ENCODE measurements at regions not wholly inside any gene's neighbourhood (a gene's known extent, or its start where the extent isn't known, plus 50 kb on each side); places are given as distances from the start of the nearest gene placed in this dataset.

DNA sequence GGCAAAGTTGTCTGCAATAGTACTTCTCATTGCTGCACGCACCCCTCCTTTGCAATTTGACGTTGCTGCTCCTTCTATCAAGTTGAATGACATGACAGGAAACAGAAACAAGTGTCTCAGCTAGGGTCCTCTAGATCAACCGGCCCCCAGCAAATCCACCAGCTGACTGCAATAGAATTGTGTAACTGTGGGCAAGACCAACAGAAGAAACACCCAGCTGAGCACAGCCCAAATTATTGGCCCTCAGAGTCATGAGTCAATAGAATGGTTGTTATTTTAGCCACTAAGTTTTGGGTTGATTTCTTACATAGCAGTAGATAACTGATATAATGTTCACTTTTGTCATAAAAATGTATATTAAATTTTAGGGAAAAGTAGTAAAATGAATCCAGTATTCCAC, 202.7 kb downstream of the MAFB start:
- no peak for DNase-seq

DNA sequence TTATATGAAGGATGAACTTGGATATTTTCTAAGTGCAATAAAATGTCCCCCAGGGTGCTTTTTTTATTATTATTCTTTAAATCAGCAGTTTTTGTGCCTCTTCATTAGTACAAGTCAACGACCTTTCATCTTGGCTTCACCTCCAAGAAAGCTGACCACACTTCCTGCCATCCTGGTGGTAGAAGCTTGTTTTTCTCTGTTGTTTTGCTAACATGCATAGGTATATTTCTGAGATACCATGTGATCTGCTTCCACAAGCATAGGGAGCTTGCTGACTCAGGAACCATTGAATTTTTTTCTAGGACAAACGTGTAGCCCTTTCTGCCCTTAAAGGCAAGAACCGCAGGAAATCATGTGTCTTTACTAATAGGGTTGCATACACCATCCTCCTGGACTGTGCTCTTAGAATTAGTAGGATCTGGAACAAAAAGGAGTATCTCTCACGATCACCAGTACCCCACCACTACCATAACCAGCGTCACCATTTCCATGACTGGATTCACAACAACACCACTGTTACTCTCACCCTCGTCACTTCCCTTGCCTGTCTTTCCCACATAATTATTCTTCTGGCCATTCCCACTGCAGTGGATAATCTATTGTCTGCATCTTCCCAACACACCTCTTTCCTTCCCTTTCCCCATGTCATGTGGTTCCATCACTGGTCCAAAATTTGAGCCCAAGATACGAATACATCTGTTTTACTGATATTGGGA, 207.1 kb downstream of the MAFB start:
- no peak for DNase-seq

GRCh38 chr20:40481337-40481736, 207.7 kb downstream of the MAFB start:
- no peak for DNase-seq

GRCh38 chr20:40477805-40478204, 211.2 kb downstream of the MAFB start:
- DNase-seq = no peak

DNA sequence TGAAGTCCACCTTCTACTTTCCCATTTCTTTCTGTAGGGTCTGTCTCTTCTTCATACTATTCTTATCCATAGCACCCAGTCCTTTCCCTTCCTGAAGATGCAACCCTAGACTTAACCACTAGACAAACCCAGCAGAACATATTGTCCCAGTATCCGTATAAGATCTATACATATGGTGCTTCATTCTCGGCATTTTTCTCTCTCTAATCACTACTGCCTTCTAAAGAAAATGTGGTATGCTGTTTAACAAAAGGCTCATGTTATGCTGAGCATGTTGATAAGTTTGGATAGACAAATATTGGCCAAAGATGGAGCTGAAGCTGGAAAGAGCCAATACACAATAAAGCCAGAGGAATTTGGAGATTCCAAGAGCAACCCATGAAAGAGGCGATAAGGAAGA, 212.6 kb downstream of the MAFB start:
- no peak for DNase-seq

DNA sequence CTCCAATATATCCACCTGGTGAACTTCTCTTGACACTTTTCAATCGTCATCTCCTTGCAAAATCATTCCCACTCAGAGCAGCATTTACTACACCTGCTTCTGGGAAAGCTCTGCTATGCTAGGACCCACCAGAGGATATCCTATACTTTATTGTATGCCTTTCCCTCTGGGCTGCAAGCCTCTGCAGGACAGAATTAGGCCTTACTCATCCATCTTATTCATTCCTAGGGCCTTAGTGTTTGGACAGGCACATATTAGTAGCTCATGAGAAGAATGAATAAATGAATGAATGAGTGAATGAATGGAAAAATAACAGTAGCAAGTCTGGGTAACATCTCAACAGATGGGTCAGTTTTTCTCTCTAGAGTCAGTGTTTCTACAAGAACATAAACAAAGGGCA, 216.1 kb downstream of the MAFB start:
- no peak for DNase-seq

DNA sequence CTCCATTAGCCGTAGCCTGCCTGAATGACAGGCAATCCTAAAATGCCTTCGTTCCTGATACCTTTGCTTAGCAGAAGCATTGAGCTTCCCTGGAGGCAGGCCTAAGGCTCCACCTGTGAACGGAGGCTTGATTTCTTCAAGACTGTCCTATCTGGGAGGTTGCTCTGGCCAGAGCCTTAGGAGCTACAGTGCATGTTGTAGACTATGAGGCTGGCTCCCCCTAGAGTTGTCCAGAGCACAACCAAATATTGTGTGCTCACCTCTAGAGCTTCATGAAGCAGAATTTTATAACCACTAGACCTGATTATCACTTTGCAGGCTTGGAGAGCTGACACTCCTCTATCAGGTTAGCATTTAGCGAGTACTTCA, 217.8 kb downstream of the MAFB start:
- no peak for DNase-seq

DNA sequence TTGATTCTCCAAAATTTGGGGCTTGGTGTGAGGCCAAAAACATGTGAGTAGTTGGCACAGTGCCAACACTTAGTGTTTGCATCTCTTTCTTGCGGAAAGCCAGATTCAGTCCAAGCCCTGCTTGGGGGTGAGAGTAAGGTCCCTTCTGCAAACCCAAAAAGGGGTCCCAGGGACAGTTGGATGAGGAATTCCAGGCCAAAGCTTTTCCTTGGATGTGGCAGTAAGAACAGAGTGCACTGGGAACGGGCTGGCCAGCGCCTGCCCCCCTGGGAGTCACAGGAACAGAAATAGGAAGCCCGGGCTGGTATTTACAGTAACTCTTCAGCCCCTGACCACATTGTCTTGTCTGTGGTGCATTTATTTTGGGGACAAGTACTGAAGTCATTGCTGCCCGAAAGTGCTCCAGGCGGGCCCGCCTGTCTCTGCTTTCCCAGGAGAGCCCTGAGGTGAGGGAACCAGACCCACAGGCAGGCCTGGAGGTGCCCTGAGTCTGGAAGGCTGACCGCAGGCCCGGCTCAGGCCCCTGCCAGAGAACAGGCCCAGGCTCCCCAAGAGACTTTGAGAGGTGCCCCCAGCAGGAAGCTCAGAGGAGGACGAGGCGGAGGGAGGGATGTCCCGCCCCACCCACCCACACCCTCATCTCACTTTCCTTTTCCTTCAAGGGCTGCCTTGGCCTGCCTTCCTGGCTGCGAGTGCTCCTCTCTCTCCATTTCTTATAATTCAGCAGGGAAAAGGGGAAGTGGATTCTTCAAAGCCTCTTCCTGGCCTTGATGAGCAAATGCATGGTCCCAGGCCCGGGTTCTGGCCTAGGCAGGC, 218.4 kb downstream of the MAFB start:
- DNase-seq = no peak

DNA sequence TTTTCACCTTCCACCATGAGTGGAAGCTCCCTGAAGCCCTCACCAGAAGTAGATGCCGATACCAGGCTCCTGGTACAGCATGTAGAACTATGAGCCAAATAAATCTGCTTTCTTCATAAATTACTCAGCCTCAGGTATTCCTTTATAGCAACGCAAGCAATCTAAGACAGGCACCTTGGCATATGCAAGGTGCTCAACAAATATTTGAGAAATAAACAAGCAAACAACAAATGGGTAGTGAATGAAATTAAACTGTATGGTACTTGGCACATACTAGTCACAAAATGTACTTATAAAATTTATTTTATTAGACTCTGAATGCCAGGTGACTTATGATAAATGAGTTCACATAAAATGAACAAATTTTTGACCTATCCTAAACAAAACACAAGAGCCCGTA, 220.3 kb downstream of the MAFB start:
- DNase-seq = no peak

GRCh38 chr20:40467703-40468411, 221.2 kb downstream of the MAFB start:
- no peak for DNase-seq

DNA sequence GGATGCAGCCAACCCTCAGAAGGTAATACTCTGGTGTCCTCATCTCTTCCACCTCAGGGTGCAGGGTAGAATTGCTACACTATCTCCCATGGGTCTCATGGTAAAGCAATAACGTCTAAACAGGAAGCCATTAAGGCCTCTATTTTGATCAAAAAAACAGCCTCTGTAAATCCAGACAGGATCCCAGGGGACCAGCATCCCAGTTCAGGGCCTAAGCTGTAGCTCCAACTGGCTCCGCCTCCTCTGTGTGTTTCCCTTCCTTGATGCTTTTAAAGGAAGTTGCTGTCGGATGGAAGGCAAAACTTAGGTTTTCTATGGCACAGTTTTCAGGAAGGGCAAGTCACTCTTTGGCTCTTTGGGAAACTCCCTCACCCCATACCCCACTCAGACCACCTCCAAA, 222.0 kb downstream of the MAFB start:
- no peak for DNase-seq

- no peak for DNase-seq
These were observed 224.3 kb downstream of the MAFB start for GRCh38 chr20:40464731-40465208.

DNA sequence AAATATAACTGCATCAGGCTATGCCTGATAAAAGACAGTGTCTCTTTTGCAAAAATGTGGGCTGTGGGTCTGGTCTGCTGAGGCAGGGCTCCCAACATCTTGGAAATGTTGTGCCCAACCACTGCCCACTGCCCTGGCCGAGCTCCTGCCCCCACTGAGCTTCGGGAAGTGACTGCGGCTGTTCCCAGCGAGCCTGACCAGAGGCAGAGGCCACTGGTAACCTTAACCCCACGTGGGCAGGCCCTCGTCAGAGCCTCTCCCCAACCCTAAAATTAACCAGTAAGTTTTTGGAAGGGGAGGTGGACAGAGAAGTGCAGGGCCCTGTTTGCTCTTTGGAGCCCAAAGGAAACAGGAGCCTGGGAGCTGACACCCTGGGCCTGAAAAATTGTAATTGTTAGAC, 225.9 kb downstream of the MAFB start:
- no peak for DNase-seq

GRCh38 chr20:40462566-40462965, 226.5 kb downstream of the MAFB start:
- DNase-seq = no peak

- DNase-seq = no peak
These were observed 229.7 kb downstream of the MAFB start for GRCh38 chr20:40459299-40459698.

- no peak for DNase-seq
These were observed 231.6 kb downstream of the MAFB start for GRCh38 chr20:40457404-40457803.

DNA sequence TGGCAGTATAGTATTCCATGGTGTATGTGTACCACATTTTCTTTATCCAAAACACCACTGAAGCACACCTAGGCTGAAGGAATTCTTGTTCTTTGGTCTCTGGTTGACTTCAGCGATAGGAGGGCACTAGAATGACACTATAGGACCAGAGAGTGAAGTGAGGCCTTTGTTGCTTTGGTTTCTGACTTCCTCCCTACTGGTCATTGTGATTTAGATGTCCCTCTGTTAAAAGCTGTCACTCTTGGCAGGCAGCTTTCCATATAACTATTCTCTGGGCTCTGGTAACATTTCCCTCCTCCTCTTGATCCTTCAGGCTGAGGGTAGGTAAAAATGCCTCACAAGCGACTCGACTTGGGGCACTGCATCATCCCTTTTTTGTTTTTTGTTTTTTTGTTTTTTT, 236.3 kb downstream of the MAFB start:
- no peak for DNase-seq

DNA sequence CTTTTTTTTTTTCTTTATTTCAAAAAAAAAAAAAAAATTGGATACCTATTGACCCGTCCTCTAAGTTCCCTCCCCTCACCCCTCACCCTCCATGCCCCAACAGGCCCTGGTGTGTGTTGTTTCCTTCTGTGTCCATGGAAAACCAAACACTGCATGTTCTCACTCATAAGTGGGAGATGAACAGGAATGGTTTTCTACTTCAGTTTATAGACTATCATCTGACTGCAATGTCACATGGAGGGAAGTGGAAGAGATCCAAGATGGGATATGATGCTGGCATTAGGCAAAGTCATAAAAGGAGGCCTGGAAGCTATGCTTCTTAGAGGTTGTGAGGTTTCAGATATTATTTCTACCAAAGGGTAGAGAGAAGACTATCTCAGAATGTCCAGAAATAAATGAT, 237.5 kb downstream of the MAFB start:
- no peak for DNase-seq

DNA sequence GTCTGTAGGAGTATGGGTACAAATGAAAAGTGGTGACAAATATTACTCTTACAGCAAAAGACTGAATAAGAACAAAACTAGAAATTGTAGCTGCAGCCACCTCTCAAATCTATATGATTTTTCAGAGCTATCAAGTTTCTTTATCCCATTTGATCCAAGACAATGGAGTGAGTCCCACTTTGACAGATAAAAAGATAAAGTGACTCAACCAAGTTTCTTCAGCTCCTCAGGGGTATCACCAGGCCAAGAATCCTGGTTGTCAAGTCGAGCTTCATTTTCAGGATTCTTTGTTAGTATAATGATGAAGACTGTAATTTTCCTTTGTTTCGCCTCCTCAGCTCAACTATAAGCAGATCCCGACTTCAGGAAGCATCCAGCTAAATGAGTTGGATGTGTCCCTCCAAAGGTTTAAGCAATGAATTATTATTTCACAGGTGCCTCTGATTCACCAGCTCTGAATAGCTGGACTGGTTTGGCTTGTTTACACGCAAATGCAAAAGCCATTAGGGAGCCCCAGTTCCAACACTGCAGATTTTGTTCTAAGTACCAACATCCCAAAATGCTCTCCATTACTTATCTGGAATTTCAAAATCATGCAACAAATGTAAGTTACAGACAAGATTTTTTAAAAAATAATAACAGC, 238.9 kb downstream of the MAFB start:
- DNase-seq = no peak

- no peak for DNase-seq
These were observed 239.8 kb downstream of the MAFB start for GRCh38 chr20:40449144-40449690.

- DNase-seq = no peak
These were observed 242.1 kb downstream of the MAFB start for GRCh38 chr20:40446888-40447287.

GRCh38 chr20:40444516-40444915, 244.5 kb downstream of the MAFB start:
- DNase-seq = no peak

- DNase-seq = no peak
These were observed 245.3 kb downstream of the MAFB start for GRCh38 chr20:40443753-40444152.
